Lung (tissue), 11 donors: ENCODE measurements at regions not wholly inside any gene's neighbourhood (a gene's known extent, or its start where the extent isn't known, plus 50 kb on each side); places are given as distances from the start of the nearest gene placed in this dataset.
A peak's percentile ranks its signal among the peaks of the same experiment; 100 is the strongest.

Source experiments
- ATAC-seq: fragments of 200-7000 bp; cut with Tn5 transposase; one replicate; pipeline ENCODE4 v1.9.1; 2020; ENCODE audit warnings: moderate number of reproducible peaks; ENCODE audit not compliant: insufficient read depth, low FRiP score
- DNase-seq, 3 donors: peaks; one replicate each; pipeline ENCODE4 v3.0.0-alpha.2; 2013 to 2017
- H3K27ac ChIP-seq, 2 donors: one replicate each; pipeline ENCODE4 v1.5.1; 2013; ENCODE audit warnings: mild to moderate bottlenecking in 2 of 2, moderate library complexity in 2 of 2, control low read depth in 1 of 2, inconsistent platforms in 1 of 2, low read depth in 1 of 2, low read length in 1 of 2
- H3K27me3 ChIP-seq, 3 donors: one replicate each; pipeline ENCODE4 v1.5.1; 2013; ENCODE audit warnings: low read length in 2 of 3; ENCODE audit not compliant: control insufficient read depth in 3 of 3, insufficient read depth in 3 of 3
- H3K36me3 ChIP-seq, 4 donors: one replicate each; pipeline ENCODE4 v1.5.1; 2013; ENCODE audit warnings: low read length in 4 of 4, mild to moderate bottlenecking in 1 of 4, moderate library complexity in 1 of 4; ENCODE audit not compliant: control insufficient read depth in 4 of 4, insufficient read depth in 4 of 4
- H3K4me1 ChIP-seq, 5 donors: one replicate each; pipeline ENCODE4 v1.5.1; 2013; ENCODE audit warnings: low read length in 5 of 5, mild to moderate bottlenecking in 2 of 5, moderate library complexity in 1 of 5; ENCODE audit not compliant: control insufficient read depth in 5 of 5, insufficient read depth in 5 of 5
- H3K4me3 ChIP-seq: one replicate; pipeline ENCODE4 v1.5.1; 2013; ENCODE audit warnings: mild to moderate bottlenecking, control low read depth, moderate library complexity
- H3K9ac ChIP-seq, 2 donors: one replicate each; pipeline ENCODE4 v1.5.1; 2013; ENCODE audit warnings: low read length in 2 of 2, control low read depth in 1 of 2; ENCODE audit not compliant: insufficient read depth in 1 of 2
- H3K9me3 ChIP-seq, 4 donors: one replicate each; pipeline ENCODE4 v1.5.1; 2013; ENCODE audit warnings: low read length in 3 of 4, mild to moderate bottlenecking in 1 of 4, moderate library complexity in 1 of 4; ENCODE audit not compliant: control insufficient read depth in 4 of 4, insufficient read depth in 3 of 4
- CTCF ChIP-seq: IDR thresholded peaks from 2 replicates; pipeline ENCODE4 v1.5.1; 2012; ENCODE audit warnings: mild to moderate bottlenecking; ENCODE audit errors: control extremely low read depth, extremely low read depth
- WGBS, 2 donors: extraction: QIAGEN DNeasy Blood & Tissue Kit; methylation state at CpG; one replicate each; pipeline ENCODE4 v1.1.7; 2013; 5-methylcytosine and 5-hydroxymethylcytosine counted together
- donor health status: control.
- donor health status: control.
- donor health status: Bipolar disorder and iron deficiency.
- donor health status: healthy.
- donor health status: DM: yes; HTN: yes; CAD: no.

DNA sequence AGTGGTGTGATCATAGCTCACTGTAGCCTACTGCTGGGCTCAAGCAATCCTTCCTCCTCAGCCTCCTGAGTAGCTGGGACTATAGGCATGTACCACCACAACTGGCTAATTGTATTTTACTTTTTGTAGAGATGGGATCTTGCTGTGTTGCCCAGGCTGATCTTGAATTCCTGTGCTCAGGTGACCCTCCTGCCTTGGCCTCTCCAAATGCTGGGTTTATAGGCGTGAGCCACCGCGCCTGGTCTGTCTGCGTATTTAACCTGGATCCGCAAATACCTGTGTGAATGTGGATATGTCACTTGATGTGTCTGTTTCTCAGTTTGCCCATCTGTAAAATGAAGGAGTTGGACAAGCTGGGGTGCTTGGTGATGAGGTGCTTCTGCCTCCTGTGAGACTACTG, 123.9 kb downstream of the BAMBI start:
- Histone ChIP-seq H3K27me3 (no peaks in the 10 kb centered on the region), H3K27ac (no peak overlapping the region), H3K4me3 (no peak overlapping the region), H3K36me3 (no peaks in the 10 kb centered on the region), H3K4me1 (peaks cover 0 to 44% (median 14%) of the 10 kb centered on the region in 5 donors), H3K9me3 (no peaks in the 10 kb centered on the region), H3K9ac (no peak overlapping the region)
- DNase-seq (no peak), ATAC-seq (no peak)
- WGBS, 2 donors = 98% methylated on average over 5 of the region's 5 CpGs
- TF ChIP-seq CTCF = no peak

GRCh38 chr10:28801869-28802268, 124.5 kb downstream of the BAMBI start:
- H3K9ac ChIP-seq = no peak overlapping the region
- ATAC-seq (no peak), DNase-seq (no peak)
- TF ChIP-seq CTCF = no peak
- no peaks in the 10 kb centered on the region for H3K36me3 ChIP-seq
- no peak overlapping the region for H3K27ac ChIP-seq
- no peaks in the 10 kb centered on the region for H3K9me3 ChIP-seq
- no peaks in the 10 kb centered on the region for H3K27me3 ChIP-seq
- 72 to 88% methylated on average over 1 of the region's 1 CpG for WGBS, 2 donors
- H3K4me1 ChIP-seq = peaks cover under 1 to 51% (median 19%) of the 10 kb centered on the region in 5 donors
- no peak overlapping the region for H3K4me3 ChIP-seq

DNA sequence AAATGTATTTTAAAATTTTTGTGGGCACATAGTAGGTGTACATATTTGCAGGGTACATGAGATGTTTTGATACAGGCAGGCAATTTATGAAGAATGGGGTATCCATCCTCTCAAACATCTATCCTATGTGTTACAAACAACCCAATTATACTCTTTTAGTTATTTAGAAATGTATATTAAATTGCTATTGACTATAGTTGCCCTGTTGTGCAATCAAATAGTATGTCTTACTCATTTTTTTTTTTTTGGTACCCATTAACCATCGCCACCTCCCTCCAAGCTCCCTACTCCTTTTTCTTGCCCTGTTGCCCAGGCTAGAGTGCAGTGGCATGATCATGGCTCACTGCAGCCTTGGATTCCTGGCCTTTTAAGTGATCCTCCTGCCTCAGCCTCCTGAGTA, 128.1 kb downstream of the BAMBI start:
- no peak overlapping the region for H3K9ac ChIP-seq
- no peak overlapping the region for H3K4me3 ChIP-seq
- no peak overlapping the region for H3K27ac ChIP-seq
- H3K27me3 ChIP-seq = no peaks in the 10 kb centered on the region
- DNase-seq (no peak), ATAC-seq (no peak)
- no peaks in the 10 kb centered on the region for H3K36me3 ChIP-seq
- TF ChIP-seq CTCF = no peak
- no peaks in the 10 kb centered on the region for H3K9me3 ChIP-seq
- 97 to 100% methylated on average over 1 of the region's 1 CpG for WGBS, 2 donors
- H3K4me1 ChIP-seq = peaks cover 1 to 61% (median 38%) of the 10 kb centered on the region in 5 donors

DNA sequence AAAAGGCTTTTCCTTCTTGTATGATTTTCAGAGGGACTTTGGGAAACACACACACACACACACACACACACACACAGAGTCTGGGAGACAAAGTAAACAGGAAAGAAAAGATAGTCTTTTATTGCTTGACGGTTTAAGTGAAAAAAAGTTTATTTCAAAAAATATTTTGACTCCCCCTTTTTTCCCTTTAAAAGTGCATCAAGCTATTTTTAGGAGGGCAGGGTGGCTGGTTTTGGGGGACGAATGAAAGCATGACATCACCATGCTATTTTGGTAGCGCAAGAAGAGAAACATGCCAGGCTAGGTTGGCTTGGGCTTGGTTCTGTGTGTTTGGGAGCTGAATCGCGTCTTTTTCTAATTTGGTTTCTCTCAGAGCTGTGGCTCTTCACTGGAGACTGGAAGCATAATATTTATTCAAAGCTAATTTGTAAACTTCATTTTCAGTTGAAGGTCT, 129.2 kb downstream of the BAMBI start:
- DNase-seq (peak; percentile 69 to 90 (median 86)), ATAC-seq (no peak)
- no peak for TF ChIP-seq CTCF
- Histone ChIP-seq H3K27ac (peak overlapping the region in 1 of 2 donors; percentile 53), H3K9me3 (no peaks in the 10 kb centered on the region), H3K36me3 (no peaks in the 10 kb centered on the region), H3K4me1 (peaks cover 1 to 64% (median 40%) of the 10 kb centered on the region in 5 donors), H3K27me3 (no peaks in the 10 kb centered on the region), H3K4me3 (no peak overlapping the region), H3K9ac (peak overlapping the region in 1 of 2 donors; percentile 89)
- 37 to 50% methylated on average over 5 of the region's 5 CpGs for WGBS, 2 donors
